ENCODE measurements at regions not wholly inside any gene's neighbourhood (a gene's known extent, or its start where the extent isn't known, plus 50 kb on each side); places are given as distances from the start of the nearest gene placed in this dataset.

- Mint-ChIP-seq H3K9me3 (peaks cover 21% of the 10 kb centered on the region), H3K4me1 (no peaks in the 10 kb centered on the region), H3K4me3 (no peak overlapping the region), H3K27me3 (ENCODE audit: low read depth, poor library complexity) (no peaks in the 10 kb centered on the region), H3K27ac (no peak overlapping the region), H3K36me3 (ENCODE audit: low read depth) (no peaks in the 10 kb centered on the region)
- TF ChIP-seq CTCF (IDR thresholded peaks at IDR 0.05), result no peak
- DNase-seq, result no peak
These were observed 134.9 kb upstream of the SLITRK2 start for GRCh38 chrX:145682518-145683298.

GRCh38 chrX:145687146-145687545 is 130.5 kb upstream of the SLITRK2 start:
- Mint-ChIP-seq H3K4me1 (no peaks in the 10 kb centered on the region), H3K27ac (no peak overlapping the region), H3K4me3 (no peak overlapping the region), H3K27me3 (ENCODE audit: low read depth, poor library complexity) (no peaks in the 10 kb centered on the region), H3K36me3 (ENCODE audit: low read depth) (no peaks in the 10 kb centered on the region), H3K9me3 (peaks cover 40% of the 10 kb centered on the region)
- TF ChIP-seq CTCF (IDR thresholded peaks at IDR 0.05), result no peak
- no peak for DNase-seq

- H3K36me3 Mint-ChIP-seq (ENCODE audit: low read depth), result no peaks in the 10 kb centered on the region
- no peaks in the 10 kb centered on the region for H3K4me1 Mint-ChIP-seq
- DNase-seq, result no peak
- peaks cover 43% of the 10 kb centered on the region for H3K9me3 Mint-ChIP-seq
- no peak overlapping the region for H3K27ac Mint-ChIP-seq
- no peak overlapping the region for H3K4me3 Mint-ChIP-seq
- no peak for TF ChIP-seq CTCF (IDR thresholded peaks at IDR 0.05)
- no peaks in the 10 kb centered on the region for H3K27me3 Mint-ChIP-seq (ENCODE audit: low read depth, poor library complexity)
These were observed 129.9 kb upstream of the SLITRK2 start for GRCh38 chrX:145687707-145688106.

GRCh38 chrX:145694048-145694447 is 123.6 kb upstream of the SLITRK2 start:
- H3K9me3 Mint-ChIP-seq, result peaks cover 66% of the 10 kb centered on the region
- no peak overlapping the region for H3K4me3 Mint-ChIP-seq
- DNase-seq, result no peak
- H3K27ac Mint-ChIP-seq, result no peak overlapping the region
- TF ChIP-seq CTCF (IDR thresholded peaks at IDR 0.05), result no peak
- H3K36me3 Mint-ChIP-seq (ENCODE audit: low read depth), result no peaks in the 10 kb centered on the region
- H3K4me1 Mint-ChIP-seq, result no peaks in the 10 kb centered on the region
- H3K27me3 Mint-ChIP-seq (ENCODE audit: low read depth, poor library complexity), result no peaks in the 10 kb centered on the region

GRCh38 chrX:145715641-145716138 is 101.9 kb upstream of the SLITRK2 start:
- peaks cover 2% of the 10 kb centered on the region for H3K27me3 Mint-ChIP-seq (ENCODE audit: low read depth, poor library complexity)
- TF ChIP-seq CTCF (IDR thresholded peaks at IDR 0.05), result no peak

GRCh38 chrX:145716226-145716625 is 101.4 kb upstream of the SLITRK2 start:
- DNase-seq, result no peak
- Mint-ChIP-seq H3K27me3 (ENCODE audit: low read depth, poor library complexity) (peaks cover 3% of the 10 kb centered on the region), H3K27ac (no peak overlapping the region), H3K36me3 (ENCODE audit: low read depth) (no peaks in the 10 kb centered on the region), H3K9me3 (peaks cover 33% of the 10 kb centered on the region), H3K4me1 (no peaks in the 10 kb centered on the region), H3K4me3 (no peak overlapping the region)
- no peak for TF ChIP-seq CTCF (IDR thresholded peaks at IDR 0.05)

More at GRCh38 chrX:145715641-145716138, 101.9 kb upstream of the SLITRK2 start:
- H3K4me1 Mint-ChIP-seq, result no peaks in the 10 kb centered on the region
- H3K36me3 Mint-ChIP-seq (ENCODE audit: low read depth), result no peaks in the 10 kb centered on the region
- H3K4me3 Mint-ChIP-seq, result no peak overlapping the region
- H3K9me3 Mint-ChIP-seq, result peaks cover 33% of the 10 kb centered on the region
- no peak for DNase-seq
- H3K27ac Mint-ChIP-seq, result no peak overlapping the region
